Upper lobe of right lung (tissue), 1 donor: ENCODE measurements at regions not wholly inside any gene's neighbourhood (a gene's known extent, or its start where the extent isn't known, plus 50 kb on each side); places are given as distances from the start of the nearest gene placed in this dataset.
"Not testable (repeated sequence)": the region's sequence is repeated elsewhere in the genome, so short reads cannot be mapped to it uniquely, and the experiment has no call there.

Experiments used
- ATAC-seq: fragments of 200-7000 bp; cut with Tn5 transposase; one replicate; pipeline ENCODE4 v1.9.1; 2020; ENCODE audit warnings: mild to moderate bottlenecking, moderate library complexity
- DNase-seq: peaks from one replicate; pipeline ENCODE4 v3.0.0-alpha.2; 2020
- H3K27ac ChIP-seq: fragments of 200-600 bp; one replicate; pipeline ENCODE4 v1.8.0; 2022
- H3K27me3 ChIP-seq: fragments of 200-600 bp; one replicate; pipeline ENCODE4 v1.8.0; 2022; ENCODE audit warnings: mild to moderate bottlenecking
- H3K36me3 ChIP-seq: fragments of 200-600 bp; one replicate; pipeline ENCODE4 v1.8.0; 2022
- H3K4me1 ChIP-seq: fragments of 200-600 bp; one replicate; pipeline ENCODE4 v1.8.0; 2022
- H3K4me3 ChIP-seq: fragments of 200-600 bp; one replicate; pipeline ENCODE4 v1.8.0; 2022; ENCODE audit warnings: mild to moderate bottlenecking
- H3K9me3 ChIP-seq: fragments of 200-600 bp; one replicate; pipeline ENCODE4 v1.8.0; 2022
- intact Hi-C: fragments of 100-400 bp; cut with DNase I; formaldehyde crosslinking; loops from one replicate; pipeline ENCODE4 v1.11.0; 2022
- TF ChIP-seq, protein P1 (sequence below): fragments of 200-600 bp; IDR thresholded peaks from one replicate; pipeline ENCODE4 v1.8.0; 2022; ENCODE audit warnings: antibody characterized with exemption
- donor health status: DM: no; HTN: yes; CAD: no; lungs with severe emphysema.

- no peaks in the 10 kb centered on the region for H3K4me1 ChIP-seq
- H3K36me3 ChIP-seq = no peaks in the 10 kb centered on the region
- no peaks in the 10 kb centered on the region for H3K9me3 ChIP-seq
- TF ChIP-seq, protein P1, sequence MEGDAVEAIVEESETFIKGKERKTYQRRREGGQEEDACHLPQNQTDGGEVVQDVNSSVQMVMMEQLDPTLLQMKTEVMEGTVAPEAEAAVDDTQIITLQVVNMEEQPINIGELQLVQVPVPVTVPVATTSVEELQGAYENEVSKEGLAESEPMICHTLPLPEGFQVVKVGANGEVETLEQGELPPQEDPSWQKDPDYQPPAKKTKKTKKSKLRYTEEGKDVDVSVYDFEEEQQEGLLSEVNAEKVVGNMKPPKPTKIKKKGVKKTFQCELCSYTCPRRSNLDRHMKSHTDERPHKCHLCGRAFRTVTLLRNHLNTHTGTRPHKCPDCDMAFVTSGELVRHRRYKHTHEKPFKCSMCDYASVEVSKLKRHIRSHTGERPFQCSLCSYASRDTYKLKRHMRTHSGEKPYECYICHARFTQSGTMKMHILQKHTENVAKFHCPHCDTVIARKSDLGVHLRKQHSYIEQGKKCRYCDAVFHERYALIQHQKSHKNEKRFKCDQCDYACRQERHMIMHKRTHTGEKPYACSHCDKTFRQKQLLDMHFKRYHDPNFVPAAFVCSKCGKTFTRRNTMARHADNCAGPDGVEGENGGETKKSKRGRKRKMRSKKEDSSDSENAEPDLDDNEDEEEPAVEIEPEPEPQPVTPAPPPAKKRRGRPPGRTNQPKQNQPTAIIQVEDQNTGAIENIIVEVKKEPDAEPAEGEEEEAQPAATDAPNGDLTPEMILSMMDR = no peak
- ATAC-seq (no peak), DNase-seq (no peak)
- intact Hi-C loops = no loop called here
- no peak overlapping the region for H3K4me3 ChIP-seq
- H3K27me3 ChIP-seq = no peaks in the 10 kb centered on the region
- no peak overlapping the region for H3K27ac ChIP-seq
These were observed 125.9 kb upstream of the RAI2 start for GRCh38 chrX:17986977-17987376.

DNA sequence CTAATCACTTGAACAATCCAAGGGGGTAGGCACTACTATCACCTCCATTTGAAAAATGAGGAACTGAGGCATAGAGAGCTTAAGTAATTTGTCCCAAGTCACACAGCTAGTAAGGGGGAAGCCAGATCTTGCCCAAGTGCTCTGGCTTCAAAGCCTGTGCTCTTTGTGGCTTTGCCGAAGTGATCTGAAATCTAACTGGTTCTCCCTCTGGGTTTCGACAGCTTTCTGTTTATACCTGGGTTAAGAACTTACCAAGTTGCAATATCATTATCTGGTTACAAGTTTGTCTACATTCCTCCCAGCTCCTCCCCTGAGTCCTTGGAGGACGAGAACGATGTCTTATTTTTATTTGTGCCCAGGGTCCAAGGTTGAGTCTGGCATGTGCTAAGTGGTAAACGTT, 125.3 kb upstream of the RAI2 start:
- TF ChIP-seq, protein P1 = no peak
- intact Hi-C loops = no loop called here
- no peaks in the 10 kb centered on the region for H3K9me3 ChIP-seq
- ATAC-seq (no peak), DNase-seq (no peak)
- no peak overlapping the region for H3K4me3 ChIP-seq
- H3K27ac ChIP-seq = no peak overlapping the region
- no peaks in the 10 kb centered on the region for H3K4me1 ChIP-seq
- no peaks in the 10 kb centered on the region for H3K36me3 ChIP-seq
- no peaks in the 10 kb centered on the region for H3K27me3 ChIP-seq

- ATAC-seq (no peak), DNase-seq (no peak)
- Histone ChIP-seq H3K27ac (no peak overlapping the region), H3K27me3 (no peaks in the 10 kb centered on the region), H3K4me3 (no peak overlapping the region), H3K4me1 (no peaks in the 10 kb centered on the region), H3K9me3 (no peaks in the 10 kb centered on the region), H3K36me3 (no peaks in the 10 kb centered on the region)
- TF ChIP-seq, protein P1 = no peak
- intact Hi-C loops = no loop called here
These were observed 123.3 kb upstream of the RAI2 start for GRCh38 chrX:17984415-17984814.

DNA sequence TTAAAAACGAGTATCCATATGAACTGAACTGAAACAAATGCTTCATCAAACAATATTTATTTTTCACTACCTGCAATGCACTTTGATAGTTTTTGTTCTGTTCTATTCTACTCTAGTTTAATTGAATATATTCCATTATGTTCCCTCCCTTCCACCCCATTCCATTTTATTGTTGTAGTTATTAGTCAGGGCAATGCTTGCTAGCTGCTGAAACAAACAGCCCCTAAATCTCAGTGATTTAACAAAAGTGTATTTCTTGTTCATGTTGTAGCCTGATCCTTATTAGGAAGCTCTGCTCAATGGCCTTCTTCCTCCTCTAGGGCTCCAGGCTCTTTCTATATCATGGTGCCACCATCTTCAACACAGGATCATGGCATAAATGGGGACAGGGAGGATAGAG, 122.3 kb upstream of the RAI2 start:
- H3K27ac ChIP-seq = no peak overlapping the region
- TF ChIP-seq, protein P1 = no peak
- H3K9me3 ChIP-seq = no peaks in the 10 kb centered on the region
- no peaks in the 10 kb centered on the region for H3K36me3 ChIP-seq
- ATAC-seq (no peak), DNase-seq (no peak)
- H3K4me1 ChIP-seq = no peaks in the 10 kb centered on the region
- intact Hi-C loops = no loop called here
- H3K4me3 ChIP-seq = no peak overlapping the region
- no peaks in the 10 kb centered on the region for H3K27me3 ChIP-seq

- intact Hi-C loops = no loop called here
- DNase-seq = no peak
- TF ChIP-seq, protein P1 = no peak
- Histone ChIP-seq H3K4me1 (no peaks in the 10 kb centered on the region), H3K27me3 (no peaks in the 10 kb centered on the region), H3K27ac (no peak overlapping the region), H3K9me3 (no peaks in the 10 kb centered on the region), H3K4me3 (no peak overlapping the region), H3K36me3 (no peaks in the 10 kb centered on the region)
- no peak for ATAC-seq
These were observed 116.6 kb upstream of the RAI2 start for GRCh38 chrX:17977696-17978095.

- no peak for DNase-seq
- TF ChIP-seq, protein P1 = no peak
- no peaks in the 10 kb centered on the region for H3K4me1 ChIP-seq
- H3K4me3 ChIP-seq = no peak overlapping the region
- no peak overlapping the region for H3K27ac ChIP-seq
- intact Hi-C loops = no loop called here
- H3K36me3 ChIP-seq = no peaks in the 10 kb centered on the region
- no peak for ATAC-seq
- no peaks in the 10 kb centered on the region for H3K9me3 ChIP-seq
- H3K27me3 ChIP-seq = no peaks in the 10 kb centered on the region
These were observed 115.9 kb upstream of the RAI2 start for GRCh38 chrX:17976955-17977354.

GRCh38 chrX:17975349-17975748, 114.3 kb upstream of the RAI2 start:
- H3K9me3 ChIP-seq, H3K27me3 ChIP-seq, DNase-seq, H3K4me1 ChIP-seq, H3K4me3 ChIP-seq, ATAC-seq, H3K27ac ChIP-seq, H3K36me3 ChIP-seq, intact Hi-C loops: not testable (repeated sequence)
